Activated naive CD4-positive, alpha-beta T cell treated with anti-CD3 and anti-CD28 coated beads for 36 hours (primary cell): ENCODE measurements at regions not wholly inside any gene's neighbourhood (a gene's known extent, or its start where the extent isn't known, plus 50 kb on each side); places are given as distances from the start of the nearest gene placed in this dataset.
"Not testable (repeated sequence)": the region's sequence is repeated elsewhere in the genome, so short reads cannot be mapped to it uniquely, and the experiment has no call there.

ENCODE experiments used
- CTCF ChIA-PET: fragments of 350-600 bp; sonication (Branson Sonifier 250); formaldehyde crosslinking; loops from one replicate; lab custom pipeline; 2021; ENCODE audit warnings: antibody characterized with exemption; lab: Charles Lee
- DNase-seq: peaks from one replicate; pipeline ENCODE4 v3.0.0-alpha.2; 2020
- H3K27ac Mint-ChIP-seq: one replicate; pipeline ENCODE4 v1.8.0; 2021; ENCODE audit warnings: mild to moderate bottlenecking, mixed read lengths
- H3K27me3 Mint-ChIP-seq: one replicate; pipeline ENCODE4 v1.8.0; 2021; ENCODE audit warnings: low read depth, mixed read lengths
- H3K36me3 Mint-ChIP-seq: one replicate; pipeline ENCODE4 v1.8.0; 2021; ENCODE audit warnings: low read depth, mixed read lengths
- H3K4me1 Mint-ChIP-seq: one replicate; pipeline ENCODE4 v1.8.0; 2021; ENCODE audit warnings: low read depth, mixed read lengths
- H3K4me3 Mint-ChIP-seq: one replicate; pipeline ENCODE4 v1.8.0; 2021; ENCODE audit warnings: mild to moderate bottlenecking, moderate library complexity, mixed read lengths
- H3K9me3 Mint-ChIP-seq: one replicate; pipeline ENCODE4 v1.8.0; 2021; ENCODE audit warnings: mixed read lengths
- intact Hi-C: fragments of 100-400 bp; cut with micrococcal nuclease; formaldehyde crosslinking; loops from one replicate; pipeline ENCODE4 v1.15.1; 2023

DNA sequence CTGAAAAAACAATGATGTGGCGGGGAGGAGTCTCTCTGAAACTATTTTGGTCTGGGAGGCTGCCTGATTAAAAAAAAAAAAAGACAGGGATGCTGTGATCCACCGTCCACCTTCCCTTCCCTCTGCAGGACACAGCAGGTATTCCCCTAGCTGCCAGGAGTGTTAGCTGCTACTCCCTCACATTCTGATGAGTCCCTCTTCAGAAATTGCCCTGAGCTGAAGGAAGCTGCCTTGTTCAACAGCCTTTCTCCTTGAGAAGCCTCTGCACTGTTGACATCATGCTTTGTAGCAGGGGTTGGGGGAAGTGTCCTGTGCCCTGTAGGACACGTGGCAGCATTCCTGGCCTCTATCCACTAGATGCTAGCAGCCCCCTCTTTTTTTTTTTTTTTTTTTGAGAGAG lies 71.7 kb upstream of the ZMYND8 start:
- H3K27ac Mint-ChIP-seq = no peak overlapping the region
- no peak overlapping the region for H3K4me3 Mint-ChIP-seq
- intact Hi-C loops = no loop called here
- CTCF ChIA-PET = interaction anchor here (0.6 kb wide), 2 partner anchors 44 to 125 kb away, joined by 3 to 6 read pairs; no protein-coding TSS in a partner anchor
- no peaks in the 10 kb centered on the region for H3K4me1 Mint-ChIP-seq
- peaks cover 8% of the 10 kb centered on the region for H3K9me3 Mint-ChIP-seq
- no peaks in the 10 kb centered on the region for H3K27me3 Mint-ChIP-seq
- DNase-seq = no peak
- peaks cover 4% of the 10 kb centered on the region for H3K36me3 Mint-ChIP-seq

DNA sequence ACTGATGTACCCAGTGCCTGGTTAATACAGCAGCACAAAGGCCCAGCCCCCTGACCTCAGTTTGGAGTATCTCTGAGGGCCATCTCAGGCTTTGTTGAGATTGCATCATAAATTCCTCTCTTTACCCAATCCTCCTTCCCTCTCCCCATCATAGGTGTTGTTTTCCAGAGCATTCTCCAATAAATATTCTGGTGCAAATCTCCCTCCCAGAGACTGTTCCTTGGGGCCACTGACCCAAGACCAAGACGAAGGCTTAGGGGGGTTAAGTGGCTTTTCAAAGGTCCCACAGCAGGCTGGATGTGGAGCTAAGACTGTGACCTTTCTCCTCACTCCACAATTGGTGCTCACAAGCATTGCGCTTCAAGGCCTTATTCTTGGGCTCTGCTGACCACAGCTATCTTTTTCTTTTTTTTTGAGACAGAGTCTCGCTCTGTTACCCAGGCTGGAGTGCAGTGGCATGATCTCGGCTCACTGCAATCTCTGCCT lies 72.4 kb upstream of the ZMYND8 start:
- intact Hi-C loops = no loop called here
- no peak for DNase-seq
- Mint-ChIP-seq H3K9me3 (peaks cover 8% of the 10 kb centered on the region), H3K36me3 (peaks cover 4% of the 10 kb centered on the region), H3K4me1 (no peaks in the 10 kb centered on the region), H3K4me3 (no peak overlapping the region), H3K27ac (no peak overlapping the region), H3K27me3 (no peaks in the 10 kb centered on the region)
- CTCF ChIA-PET = no interaction called here

DNA sequence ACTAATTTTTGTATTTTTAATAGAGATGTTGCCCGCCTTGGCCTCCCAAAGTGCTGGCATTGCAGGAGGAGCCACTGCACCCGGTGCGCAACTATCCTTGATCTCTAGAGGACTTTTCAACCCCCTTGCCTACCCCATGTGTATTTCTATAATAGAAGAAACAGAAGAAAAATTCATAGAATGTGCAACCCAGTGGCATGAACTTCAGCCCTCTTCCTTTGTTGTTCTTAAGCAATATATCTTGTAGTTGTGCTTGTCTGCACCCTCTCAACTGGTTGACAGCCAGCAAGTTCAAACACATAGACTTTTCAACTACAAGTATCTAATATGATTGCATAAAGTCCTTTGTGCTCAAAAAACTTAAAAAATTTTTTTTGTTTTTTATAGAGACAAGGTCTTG lies 72.3 kb upstream of the NCOA3 start:
- Mint-ChIP-seq H3K4me1 (no peaks in the 10 kb centered on the region), H3K4me3 (no peak overlapping the region), H3K27ac (no peak overlapping the region), H3K9me3 (peaks cover 8% of the 10 kb centered on the region), H3K36me3 (peaks cover 4% of the 10 kb centered on the region), H3K27me3 (no peaks in the 10 kb centered on the region)
- DNase-seq = no peak
- intact Hi-C loops = no loop called here
- CTCF ChIA-PET = no interaction called here

DNA sequence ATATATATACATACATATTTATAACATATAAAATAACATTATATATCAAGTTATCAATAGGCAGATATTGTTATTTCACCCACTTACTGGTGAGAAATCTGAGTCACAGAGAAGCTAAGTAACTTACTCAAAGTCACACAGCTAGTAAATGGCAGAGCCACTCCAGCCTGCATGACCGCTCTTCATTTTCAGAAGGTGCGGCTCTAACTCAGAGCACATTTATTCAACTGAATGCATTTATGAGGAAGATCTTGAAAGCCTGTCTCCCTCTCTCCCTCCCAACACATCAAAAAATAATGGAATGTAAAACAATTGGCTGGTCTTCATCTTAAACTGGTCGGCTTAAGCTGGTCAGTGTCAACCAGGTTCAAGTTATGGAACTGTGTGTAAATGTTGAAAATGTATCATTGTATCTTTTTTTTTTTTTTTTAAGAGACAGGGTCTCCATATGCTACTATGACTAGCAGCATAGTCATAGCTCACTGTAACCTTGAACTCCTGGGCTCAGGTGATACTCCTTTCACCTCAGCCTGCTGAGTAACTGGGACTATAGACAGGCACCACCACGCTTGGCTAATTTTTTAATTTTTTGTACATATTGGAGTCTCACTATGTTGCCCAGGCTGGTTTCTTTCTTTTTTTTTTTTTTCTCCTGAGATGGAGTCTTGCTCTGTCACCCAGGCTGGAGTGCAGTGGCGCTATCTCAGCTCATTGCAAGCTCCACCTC lies 70.7 kb upstream of the NCOA3 start:
- intact Hi-C loops = no loop called here
- Mint-ChIP-seq H3K4me3 (no peak overlapping the region), H3K9me3 (peaks cover 8% of the 10 kb centered on the region), H3K4me1 (no peaks in the 10 kb centered on the region), H3K27ac (no peak overlapping the region), H3K36me3 (peaks cover 4% of the 10 kb centered on the region), H3K27me3 (no peaks in the 10 kb centered on the region)
- no peak for DNase-seq
- CTCF ChIA-PET = interaction anchor here (0.9 to 1.5 kb wide), 2 partner anchors 47 to 158 kb away, joined by 3 to 4 read pairs; no protein-coding TSS in a partner anchor

DNA sequence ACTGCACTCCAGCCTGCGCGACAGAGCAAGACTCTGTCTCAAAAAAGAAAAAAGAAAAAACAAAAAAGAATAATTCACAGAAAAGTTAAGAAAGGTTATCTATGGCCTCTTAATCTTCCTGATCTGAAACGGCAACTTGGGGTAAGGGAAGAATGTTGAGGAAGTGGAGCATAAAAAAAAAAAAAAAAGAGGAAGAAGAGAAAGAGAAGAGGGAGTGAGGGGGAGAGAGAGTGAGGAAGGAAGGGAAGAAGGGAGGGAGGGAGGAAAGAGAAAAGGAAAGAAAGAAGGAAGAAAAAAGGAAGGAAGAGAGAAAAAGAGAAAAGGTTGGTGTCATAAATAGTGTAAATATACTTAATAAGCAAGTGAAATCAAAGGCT lies 68.9 kb upstream of the NCOA3 start:
- no peak for DNase-seq
- Mint-ChIP-seq H3K27me3 (no peaks in the 10 kb centered on the region), H3K36me3 (peaks cover 2% of the 10 kb centered on the region), H3K4me3 (no peak overlapping the region), H3K4me1 (no peaks in the 10 kb centered on the region), H3K9me3 (peaks cover 1% of the 10 kb centered on the region), H3K27ac (no peak overlapping the region)
- intact Hi-C loops = no loop called here
- CTCF ChIA-PET = interaction anchor here (1.2 kb wide), 1 partner anchor 16 kb away, joined by 3 read pairs; no protein-coding TSS in a partner anchor

DNA sequence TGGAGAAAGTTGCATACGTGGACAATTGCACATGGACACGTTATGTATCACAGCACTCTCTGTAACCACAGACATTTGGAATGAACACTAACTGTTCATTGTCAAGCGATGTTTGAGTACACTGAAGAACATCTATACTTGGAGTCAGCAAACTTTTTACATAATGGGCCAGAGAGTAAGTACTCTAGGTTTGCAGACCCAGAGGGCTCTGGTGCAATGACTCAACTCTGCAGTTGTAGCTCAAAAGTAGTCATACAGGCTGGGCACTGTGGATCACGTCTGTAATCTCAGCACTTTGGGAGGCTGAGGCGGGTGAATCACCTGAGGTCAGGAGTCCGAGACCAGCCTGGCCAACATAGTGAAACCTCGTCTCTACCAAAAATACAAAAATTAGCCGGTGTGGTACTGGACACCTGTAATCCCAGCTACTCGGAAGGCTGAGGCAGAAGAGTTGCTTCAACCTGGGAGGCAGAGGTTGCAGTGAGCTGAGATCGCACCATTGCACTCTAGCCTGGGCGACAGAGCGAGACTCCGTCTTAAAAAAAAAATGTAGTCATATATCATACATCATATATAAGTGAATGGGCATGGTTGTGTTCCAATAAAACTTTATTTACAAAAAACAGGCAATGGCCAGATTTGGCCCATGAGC lies 67.4 kb upstream of the NCOA3 start:
- H3K9me3 Mint-ChIP-seq, DNase-seq, CTCF ChIA-PET, H3K4me1 Mint-ChIP-seq, intact Hi-C loops, H3K27ac Mint-ChIP-seq, H3K36me3 Mint-ChIP-seq, H3K27me3 Mint-ChIP-seq, H3K4me3 Mint-ChIP-seq: not testable (repeated sequence)

DNA sequence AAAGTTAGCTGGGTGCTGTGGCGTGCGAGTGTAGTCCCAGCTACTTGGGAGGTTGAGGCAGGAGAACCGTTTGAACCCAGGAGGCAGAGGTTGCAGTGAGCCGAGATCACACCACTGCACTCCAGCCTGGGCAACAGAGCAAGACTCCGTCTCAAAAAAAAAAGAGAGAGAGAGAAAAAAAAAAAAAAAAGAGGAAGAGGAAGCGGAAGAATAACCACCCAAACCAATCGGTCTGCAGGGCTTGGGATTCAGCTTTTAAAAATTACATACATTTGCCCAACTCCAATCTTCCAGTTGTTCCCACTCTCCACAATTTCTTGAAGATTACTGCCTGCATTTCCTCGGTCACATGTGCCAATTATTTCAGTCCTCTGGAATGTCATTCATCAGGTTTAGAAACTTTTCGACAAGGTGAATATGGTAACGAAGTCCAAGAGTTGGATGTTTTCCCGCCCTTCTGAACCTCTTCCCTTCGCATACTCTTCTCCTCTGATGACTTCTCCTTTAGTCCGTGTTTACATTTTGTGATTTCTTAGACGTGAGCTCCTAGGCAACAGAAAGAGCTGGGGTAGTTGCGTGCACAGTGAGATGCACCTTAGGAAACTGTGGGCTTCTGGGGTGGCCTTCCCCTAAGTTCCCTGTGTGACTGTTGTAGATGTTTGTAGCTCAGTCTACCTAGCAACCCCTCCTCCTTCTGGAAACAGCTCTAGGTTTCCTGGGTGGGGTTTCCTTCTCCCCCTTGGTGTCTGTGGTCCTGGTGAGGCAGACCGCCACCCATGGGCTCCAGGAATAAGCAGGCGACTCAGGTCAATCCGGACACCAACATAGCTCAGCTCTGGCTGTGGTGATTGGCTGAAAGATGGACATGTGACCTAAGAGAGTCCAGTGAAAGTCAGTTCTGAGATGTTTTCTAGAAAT lies 63.0 kb upstream of the NCOA3 start:
- Mint-ChIP-seq H3K4me1 (peaks cover 3% of the 10 kb centered on the region), H3K27ac (no peak overlapping the region), H3K36me3 (no peaks in the 10 kb centered on the region), H3K27me3 (no peaks in the 10 kb centered on the region), H3K4me3 (no peak overlapping the region), H3K9me3 (no peaks in the 10 kb centered on the region)
- intact Hi-C loops = no loop called here
- DNase-seq = no peak
- CTCF ChIA-PET = no interaction called here

DNA sequence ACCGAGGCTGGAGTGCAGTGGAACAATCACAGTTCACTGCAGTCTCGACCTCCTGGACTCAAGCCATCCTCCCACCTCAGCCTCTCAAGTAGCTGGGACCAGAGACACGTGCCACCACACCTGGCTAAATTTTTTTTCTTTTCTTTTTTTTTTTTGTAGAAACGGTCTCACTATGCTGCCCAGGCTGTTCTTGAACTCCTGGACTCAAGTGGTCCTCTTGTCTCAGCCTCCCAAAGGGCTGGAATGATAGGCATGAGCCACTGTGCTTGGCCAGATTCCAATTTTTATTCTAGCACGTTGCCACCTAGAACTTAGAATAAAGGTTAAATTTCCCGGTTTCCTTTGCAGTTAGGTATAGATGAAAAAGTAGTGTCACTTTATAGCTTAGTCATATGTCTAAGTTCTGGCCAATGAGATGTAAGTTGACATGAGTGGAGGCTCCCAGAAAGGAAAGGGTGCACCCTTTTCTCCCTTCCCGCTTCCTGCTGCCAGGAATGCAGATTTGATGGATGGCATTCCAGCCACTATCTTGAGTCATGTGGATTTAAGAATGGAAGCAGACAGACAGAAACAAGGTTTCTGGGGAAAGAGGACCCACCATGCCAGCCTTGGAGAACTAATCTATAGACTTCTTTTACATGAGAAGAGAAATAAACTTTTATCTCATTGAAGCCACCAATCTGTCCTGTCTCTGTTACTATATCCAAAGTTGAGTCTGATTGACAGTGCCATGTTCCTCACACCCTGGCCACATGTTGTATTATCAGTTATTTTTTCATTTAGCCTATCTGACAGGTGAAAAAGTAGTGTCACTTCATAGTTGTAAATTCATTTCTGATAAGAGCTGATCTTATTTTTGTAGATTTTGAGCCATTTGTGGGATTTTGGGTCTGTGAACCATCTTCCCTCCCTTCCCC lies 60.6 kb upstream of the NCOA3 start:
- Mint-ChIP-seq H3K9me3 (no peaks in the 10 kb centered on the region), H3K27me3 (no peaks in the 10 kb centered on the region), H3K27ac (no peak overlapping the region), H3K36me3 (no peaks in the 10 kb centered on the region), H3K4me3 (no peak overlapping the region), H3K4me1 (peaks cover 3% of the 10 kb centered on the region)
- no peak for DNase-seq
- CTCF ChIA-PET = interaction anchor here (1.1 kb wide), 1 partner anchor 11 kb away, joined by 3 read pairs; no protein-coding TSS in a partner anchor
- intact Hi-C loops = no loop called here

DNA sequence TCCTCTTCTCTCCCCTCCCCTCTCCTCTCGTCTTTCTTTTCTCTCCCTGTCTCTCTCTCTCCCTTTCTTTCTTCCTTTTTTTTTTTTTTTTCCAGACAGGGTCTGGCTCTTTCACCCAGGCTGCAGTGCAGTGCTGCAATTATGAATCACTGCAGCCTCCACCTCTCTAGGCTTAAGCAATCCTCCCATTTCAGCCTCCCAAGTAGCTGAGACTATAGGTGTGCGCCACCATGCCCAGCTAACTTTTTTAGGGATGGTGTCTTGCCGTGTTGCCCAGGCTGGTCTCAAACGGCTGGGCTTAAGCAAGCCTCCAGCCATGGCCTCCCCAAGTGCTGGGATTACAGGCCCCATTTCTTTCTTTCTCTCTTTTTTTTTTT lies 59.9 kb upstream of the NCOA3 start:
- CTCF ChIA-PET = interaction anchor here (1.1 kb wide), 1 partner anchor 11 kb away, joined by 3 read pairs; no protein-coding TSS in a partner anchor
- Mint-ChIP-seq H3K9me3 (no peaks in the 10 kb centered on the region), H3K36me3 (no peaks in the 10 kb centered on the region), H3K27ac (no peak overlapping the region), H3K4me3 (no peak overlapping the region), H3K4me1 (peaks cover 3% of the 10 kb centered on the region), H3K27me3 (no peaks in the 10 kb centered on the region)
- no peak for DNase-seq
- intact Hi-C loops = no loop called here

DNA sequence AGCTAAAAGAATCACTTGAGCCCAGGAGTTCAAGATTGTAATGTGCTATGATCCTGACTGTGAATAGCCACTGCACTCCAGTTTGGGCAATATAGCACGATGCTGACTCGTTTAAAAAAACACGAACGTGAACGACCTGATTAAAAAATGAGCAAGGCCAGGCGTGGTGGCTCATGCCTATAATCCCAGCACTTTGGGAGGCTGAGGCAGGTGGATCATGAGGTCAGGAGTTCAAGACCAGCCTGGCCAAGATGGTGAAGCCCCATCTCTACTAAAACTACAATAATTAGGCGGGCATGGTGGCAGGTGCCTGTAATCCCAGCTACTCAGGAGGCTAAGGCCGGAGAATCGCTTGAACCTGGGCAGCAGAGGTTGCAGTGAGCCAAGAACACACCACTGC lies 58.6 kb upstream of the NCOA3 start:
- H3K4me1 Mint-ChIP-seq, H3K9me3 Mint-ChIP-seq, CTCF ChIA-PET, H3K27ac Mint-ChIP-seq, H3K36me3 Mint-ChIP-seq, DNase-seq, H3K4me3 Mint-ChIP-seq, intact Hi-C loops, H3K27me3 Mint-ChIP-seq: not testable (repeated sequence)

DNA sequence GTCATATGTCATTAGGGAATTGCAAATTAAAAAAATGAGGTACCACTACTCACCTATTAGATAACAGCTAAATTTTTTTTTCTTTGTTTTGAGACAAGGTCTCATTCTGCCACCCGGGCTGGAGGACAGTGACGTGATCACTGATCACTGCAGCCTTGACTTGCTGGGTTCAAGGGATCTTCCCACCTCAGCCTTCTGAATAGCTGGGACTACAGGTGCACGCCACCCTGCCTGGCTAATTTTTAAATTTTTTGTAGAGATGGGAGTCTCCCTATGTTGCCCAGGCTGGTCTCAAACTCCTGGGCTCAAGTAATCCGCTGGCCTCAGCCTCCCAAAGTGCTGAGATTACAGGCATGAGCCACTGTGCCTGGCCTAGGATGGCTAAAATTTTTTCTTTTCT lies 57.1 kb upstream of the NCOA3 start:
- intact Hi-C loops = no loop called here
- Mint-ChIP-seq H3K4me3 (no peak overlapping the region), H3K27ac (no peak overlapping the region), H3K9me3 (no peaks in the 10 kb centered on the region), H3K27me3 (no peaks in the 10 kb centered on the region), H3K36me3 (no peaks in the 10 kb centered on the region), H3K4me1 (no peaks in the 10 kb centered on the region)
- DNase-seq = no peak
- CTCF ChIA-PET = no interaction called here
